ENCODE measurements at regions not wholly inside any gene's neighbourhood (a gene's known extent, or its start where the extent isn't known, plus 50 kb on each side); places are given as distances from the start of the nearest gene placed in this dataset.

DNA sequence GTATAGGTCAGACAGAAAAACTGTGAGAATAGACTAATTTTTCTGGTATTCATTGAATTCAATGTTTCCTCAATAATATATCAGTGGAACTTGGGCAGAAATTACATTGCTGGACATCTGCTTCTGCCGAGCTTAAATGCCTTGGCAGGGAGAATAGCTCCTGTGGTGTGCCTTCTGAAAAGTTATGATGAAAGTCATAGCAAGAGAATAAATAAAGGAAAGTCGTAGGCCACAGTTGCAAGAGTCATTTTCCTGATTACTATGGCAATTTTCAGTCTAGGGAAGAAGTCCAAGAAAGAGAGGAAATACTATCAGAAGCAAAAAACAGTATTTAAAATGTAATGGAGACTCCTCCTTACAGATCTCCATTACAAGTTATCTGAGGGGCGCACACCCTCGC is 1596.1 kb upstream of the WWC1 start:
- Histone ChIP-seq H3K36me3 (no peaks in the 10 kb centered on the region), H3K4me1 (no peaks in the 10 kb centered on the region), H3K9me3 (no peaks in the 10 kb centered on the region), H3K4me3 (no peak overlapping the region), H3K27ac (no peak overlapping the region), H3K27me3 (no peaks in the 10 kb centered on the region)
- no peak for DNase-seq
- TF ChIP-seq, protein P1, sequence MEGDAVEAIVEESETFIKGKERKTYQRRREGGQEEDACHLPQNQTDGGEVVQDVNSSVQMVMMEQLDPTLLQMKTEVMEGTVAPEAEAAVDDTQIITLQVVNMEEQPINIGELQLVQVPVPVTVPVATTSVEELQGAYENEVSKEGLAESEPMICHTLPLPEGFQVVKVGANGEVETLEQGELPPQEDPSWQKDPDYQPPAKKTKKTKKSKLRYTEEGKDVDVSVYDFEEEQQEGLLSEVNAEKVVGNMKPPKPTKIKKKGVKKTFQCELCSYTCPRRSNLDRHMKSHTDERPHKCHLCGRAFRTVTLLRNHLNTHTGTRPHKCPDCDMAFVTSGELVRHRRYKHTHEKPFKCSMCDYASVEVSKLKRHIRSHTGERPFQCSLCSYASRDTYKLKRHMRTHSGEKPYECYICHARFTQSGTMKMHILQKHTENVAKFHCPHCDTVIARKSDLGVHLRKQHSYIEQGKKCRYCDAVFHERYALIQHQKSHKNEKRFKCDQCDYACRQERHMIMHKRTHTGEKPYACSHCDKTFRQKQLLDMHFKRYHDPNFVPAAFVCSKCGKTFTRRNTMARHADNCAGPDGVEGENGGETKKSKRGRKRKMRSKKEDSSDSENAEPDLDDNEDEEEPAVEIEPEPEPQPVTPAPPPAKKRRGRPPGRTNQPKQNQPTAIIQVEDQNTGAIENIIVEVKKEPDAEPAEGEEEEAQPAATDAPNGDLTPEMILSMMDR (IDR thresholded peaks at IDR 0.05), result no peak
- no peak for ATAC-seq
- intact Hi-C loops (cut with DNase I), result no loop called here

DNA sequence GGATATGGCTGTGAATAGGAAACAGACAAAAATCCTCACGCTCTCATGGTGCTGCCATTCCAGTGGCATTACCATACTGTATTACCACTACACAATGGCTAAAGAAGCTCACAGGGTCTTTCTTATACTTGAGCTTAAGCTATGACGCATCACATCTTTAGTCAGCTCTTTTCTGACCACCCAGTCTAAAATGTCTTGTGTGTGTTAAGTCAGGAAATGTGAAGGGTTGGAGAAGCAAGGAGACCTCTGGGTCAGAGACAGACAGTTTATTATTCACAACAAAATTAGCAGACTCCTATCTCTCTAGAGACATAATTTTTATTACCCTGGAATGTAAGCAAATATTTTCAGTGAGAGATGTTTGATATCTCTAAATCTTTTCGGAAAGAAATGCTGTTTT is 1583.2 kb upstream of the WWC1 start:
- intact Hi-C loops (cut with DNase I), result no loop called here
- Histone ChIP-seq H3K27me3 (no peaks in the 10 kb centered on the region), H3K27ac (no peak overlapping the region), H3K9me3 (no peaks in the 10 kb centered on the region), H3K4me1 (no peaks in the 10 kb centered on the region), H3K36me3 (no peaks in the 10 kb centered on the region), H3K4me3 (no peak overlapping the region)
- ATAC-seq, result no peak
- no peak for DNase-seq
- TF ChIP-seq, protein P1 (IDR thresholded peaks at IDR 0.05), result no peak

DNA sequence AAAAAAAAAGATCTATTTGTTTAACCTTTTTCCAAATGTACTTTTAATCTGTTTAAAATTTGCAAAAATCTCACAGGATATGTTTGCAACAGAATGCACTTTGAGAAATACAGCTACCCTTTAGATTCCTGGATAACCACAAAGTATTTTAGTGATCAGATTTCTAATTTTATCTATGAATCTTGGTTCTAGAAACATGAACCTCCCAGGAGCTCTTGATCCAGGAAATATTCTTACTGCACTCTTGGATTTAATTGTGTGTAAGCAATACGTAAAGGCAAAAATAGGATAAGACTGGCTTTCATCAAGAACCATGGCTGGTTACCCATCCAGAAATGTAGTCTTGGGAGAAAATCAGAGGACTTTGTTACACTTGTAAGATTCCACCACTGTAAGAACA is 1581.8 kb upstream of the WWC1 start:
- ATAC-seq (no peak), DNase-seq (no peak)
- no peaks in the 10 kb centered on the region for H3K9me3 ChIP-seq
- H3K4me3 ChIP-seq, result no peak overlapping the region
- no peaks in the 10 kb centered on the region for H3K4me1 ChIP-seq
- intact Hi-C loops (cut with DNase I), result no loop called here
- H3K36me3 ChIP-seq, result no peaks in the 10 kb centered on the region
- no peaks in the 10 kb centered on the region for H3K27me3 ChIP-seq
- TF ChIP-seq, protein P1 (IDR thresholded peaks at IDR 0.05), result no peak
- H3K27ac ChIP-seq, result no peak overlapping the region

DNA sequence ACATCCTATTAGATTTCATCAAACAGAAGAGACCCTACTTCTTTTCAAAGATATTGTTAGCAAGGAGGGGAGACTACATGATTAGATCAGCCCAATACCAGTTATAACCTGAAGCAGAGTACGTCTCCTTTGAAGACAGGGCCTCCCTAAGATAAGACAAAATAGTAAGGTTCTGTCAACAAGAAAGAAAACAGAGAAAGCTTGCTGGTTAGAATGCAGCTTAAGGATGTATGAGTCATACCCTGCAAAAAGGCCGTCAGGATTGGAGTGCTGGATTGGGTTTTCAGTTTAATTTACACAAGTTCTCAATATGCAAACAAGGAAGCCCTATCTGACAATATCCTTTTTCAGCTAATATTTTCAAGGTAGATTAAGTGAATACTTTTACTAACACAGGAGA is 1581.2 kb upstream of the WWC1 start:
- H3K27me3 ChIP-seq, result no peaks in the 10 kb centered on the region

DNA sequence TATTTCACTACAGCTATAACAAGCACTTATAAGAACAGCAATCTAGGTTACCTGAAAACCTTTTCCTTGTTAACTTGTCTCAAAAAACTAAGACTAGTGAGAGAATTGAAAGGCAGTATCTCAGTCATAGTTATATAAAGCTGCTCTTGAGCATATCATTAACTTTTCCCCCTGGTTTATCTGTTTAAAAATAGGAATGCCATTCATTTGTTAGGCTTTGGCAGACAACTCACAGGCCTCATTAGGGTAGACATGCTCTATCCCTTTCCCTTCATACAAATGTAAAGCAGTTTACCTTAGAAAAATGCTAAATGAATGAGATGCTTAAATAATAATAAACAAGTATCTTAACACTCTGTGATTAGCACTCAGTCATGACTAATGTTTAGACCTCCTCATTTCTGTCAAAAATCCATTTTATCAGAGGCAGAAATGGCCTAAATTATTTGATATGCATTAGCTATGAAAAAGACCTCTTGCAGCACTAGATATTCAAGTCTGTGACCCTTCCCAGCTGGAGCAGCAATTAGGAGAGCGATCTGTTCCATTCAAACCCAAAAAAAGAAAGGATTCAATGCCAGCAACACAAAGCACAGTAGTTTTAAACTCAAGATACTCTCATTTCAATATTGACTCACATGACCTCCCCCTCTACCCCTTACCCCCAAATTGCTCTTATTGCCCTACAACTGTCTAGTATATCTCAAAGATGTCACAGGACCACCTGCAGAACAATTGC is 1578.8 kb upstream of the WWC1 start:
- H3K27ac ChIP-seq, result no peak overlapping the region
- TF ChIP-seq, protein P1 (IDR thresholded peaks at IDR 0.05), result no peak
- ATAC-seq (no peak), DNase-seq (no peak)
- no peaks in the 10 kb centered on the region for H3K9me3 ChIP-seq
- H3K36me3 ChIP-seq, result no peaks in the 10 kb centered on the region
- H3K27me3 ChIP-seq, result no peaks in the 10 kb centered on the region
- H3K4me1 ChIP-seq, result no peaks in the 10 kb centered on the region
- intact Hi-C loops (cut with DNase I), result no loop called here
- no peak overlapping the region for H3K4me3 ChIP-seq

More for the DNA sequence above, 1581.2 kb upstream of the WWC1 start:
- H3K36me3 ChIP-seq, result no peaks in the 10 kb centered on the region
- no peak overlapping the region for H3K27ac ChIP-seq
- DNase-seq, result no peak
- TF ChIP-seq, protein P1 (IDR thresholded peaks at IDR 0.05), result no peak
- ATAC-seq, result no peak
- H3K9me3 ChIP-seq, result no peaks in the 10 kb centered on the region
- no peak overlapping the region for H3K4me3 ChIP-seq
- H3K4me1 ChIP-seq, result no peaks in the 10 kb centered on the region
- intact Hi-C loops (cut with DNase I), result no loop called here

DNA sequence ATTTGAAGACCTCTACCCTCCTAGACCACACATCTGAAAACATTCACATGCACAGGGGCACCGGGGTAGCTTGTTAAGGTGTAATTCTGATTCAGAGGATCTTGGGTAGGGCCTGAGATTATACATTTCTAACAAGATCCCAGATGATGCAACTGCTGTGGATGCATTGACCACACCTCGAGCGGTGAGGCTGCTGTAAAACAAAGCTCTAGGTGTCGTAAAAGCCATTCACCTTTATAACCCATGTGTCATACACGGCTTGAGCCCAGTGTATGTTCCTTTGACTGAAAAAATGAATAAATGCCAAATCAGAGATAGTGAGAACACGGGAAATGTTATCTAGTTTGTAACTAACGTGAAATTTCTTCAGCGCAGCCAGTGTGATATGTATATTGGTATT is 1578.2 kb upstream of the WWC1 start:
- no peaks in the 10 kb centered on the region for H3K36me3 ChIP-seq
- intact Hi-C loops (cut with DNase I), result no loop called here
- H3K27ac ChIP-seq, result no peak overlapping the region
- ATAC-seq (no peak), DNase-seq (no peak)
- no peak overlapping the region for H3K4me3 ChIP-seq
- H3K9me3 ChIP-seq, result no peaks in the 10 kb centered on the region
- TF ChIP-seq, protein P1 (IDR thresholded peaks at IDR 0.05), result no peak
- no peaks in the 10 kb centered on the region for H3K27me3 ChIP-seq
- H3K4me1 ChIP-seq, result no peaks in the 10 kb centered on the region

Measured in upper lobe of right lung (tissue), 1 donor.